ENCODE measurements at regions not wholly inside any gene's neighbourhood (a gene's known extent, or its start where the extent isn't known, plus 50 kb on each side); places are given as distances from the start of the nearest gene placed in this dataset.
"Not testable (repeated sequence)": the region's sequence is repeated elsewhere in the genome, so short reads cannot be mapped to it uniquely, and the experiment has no call there.

DNA sequence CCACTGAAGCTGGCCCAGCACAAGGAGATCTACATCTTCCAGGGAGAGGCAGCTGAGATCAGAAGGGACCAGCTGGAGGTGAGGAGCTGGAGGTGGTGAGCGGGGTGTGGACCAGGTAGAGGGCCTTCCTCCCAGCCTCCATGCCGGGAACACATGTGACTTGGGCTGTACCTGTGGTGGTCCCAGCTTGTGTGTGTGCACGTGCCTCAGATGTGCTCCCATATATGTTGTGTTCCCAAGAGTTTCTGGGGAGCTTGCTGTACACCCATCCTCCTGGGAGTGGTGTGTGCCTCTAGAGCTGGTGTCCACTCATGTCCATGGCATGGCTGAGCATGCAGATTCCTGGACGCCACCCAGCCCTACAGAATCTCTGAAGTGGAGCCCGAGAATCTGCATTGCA, 183.7 kb upstream of the AKAP13 start:
- intact Hi-C loops (cut with DNase I); H3K4me3 ChIP-seq (ENCODE audit: low read length); DNase-seq; H3K4me1 ChIP-seq (ENCODE audit: control insufficient read depth, insufficient read depth, low read length); H3K27ac ChIP-seq (ENCODE audit: low read length); H3K27me3 ChIP-seq (ENCODE audit: control insufficient read depth, insufficient read depth); ATAC-seq; H3K9me3 ChIP-seq (ENCODE audit: control insufficient read depth, low read length): not testable (repeated sequence)
- WGBS = 92% methylated on average over 2 of the region's 5 CpGs

DNA sequence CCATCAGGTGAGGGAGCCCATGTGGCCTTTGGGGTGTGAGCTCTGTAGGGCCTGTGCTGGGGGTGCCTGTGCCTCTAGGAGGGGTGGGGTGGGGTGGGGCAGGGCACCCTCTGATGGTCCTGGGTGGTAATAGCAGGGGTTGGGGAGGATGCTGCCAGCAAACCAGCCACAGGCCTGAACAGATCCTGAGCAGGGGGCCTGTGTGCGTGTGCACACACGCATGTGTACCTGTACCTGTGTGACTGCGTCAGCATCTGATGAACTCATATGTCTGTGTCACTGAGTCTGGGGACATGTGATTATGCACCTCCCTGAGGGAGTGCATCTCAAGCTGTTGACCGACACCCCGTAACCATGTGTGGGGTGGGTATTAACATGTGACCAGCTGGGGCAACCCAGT, 182.8 kb upstream of the AKAP13 start:
- DNase-seq; H3K27me3 ChIP-seq (ENCODE audit: control insufficient read depth, insufficient read depth); H3K9me3 ChIP-seq (ENCODE audit: control insufficient read depth, low read length); H3K4me1 ChIP-seq (ENCODE audit: control insufficient read depth, insufficient read depth, low read length); H3K27ac ChIP-seq (ENCODE audit: low read length); ATAC-seq; H3K4me3 ChIP-seq (ENCODE audit: low read length); intact Hi-C loops (cut with DNase I): not testable (repeated sequence)
- WGBS = no CpG with 5 or more reads among the region's 5 CpGs

DNA sequence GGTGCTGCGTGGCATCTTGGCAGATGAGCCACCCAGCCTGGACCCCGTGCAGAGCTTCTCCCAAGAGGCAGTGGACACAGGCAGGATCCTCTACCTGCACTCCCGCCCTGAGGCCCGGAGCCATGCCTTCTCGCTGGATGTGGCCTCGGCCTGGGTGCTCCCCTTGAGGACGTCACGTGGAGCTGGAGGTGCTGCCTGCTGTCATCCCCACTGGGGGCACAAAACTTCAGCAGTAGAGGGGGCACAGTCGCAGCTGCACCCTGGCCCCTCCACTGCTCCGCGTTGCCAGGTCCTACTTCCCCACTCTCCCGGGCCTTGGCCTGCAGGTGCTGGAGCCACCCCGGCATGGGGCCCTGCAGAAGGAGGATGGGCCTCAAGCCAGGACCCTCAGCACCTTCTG, 182.0 kb upstream of the AKAP13 start:
- H3K4me3 ChIP-seq (ENCODE audit: low read length); H3K4me1 ChIP-seq (ENCODE audit: control insufficient read depth, insufficient read depth, low read length); H3K27me3 ChIP-seq (ENCODE audit: control insufficient read depth, insufficient read depth); H3K9me3 ChIP-seq (ENCODE audit: control insufficient read depth, low read length); DNase-seq; intact Hi-C loops (cut with DNase I); H3K27ac ChIP-seq (ENCODE audit: low read length): not testable (repeated sequence)
- ATAC-seq = peak in 1 of 2 donors; percentile 23
- WGBS = no CpG with 5 or more reads among the region's 13 CpGs

DNA sequence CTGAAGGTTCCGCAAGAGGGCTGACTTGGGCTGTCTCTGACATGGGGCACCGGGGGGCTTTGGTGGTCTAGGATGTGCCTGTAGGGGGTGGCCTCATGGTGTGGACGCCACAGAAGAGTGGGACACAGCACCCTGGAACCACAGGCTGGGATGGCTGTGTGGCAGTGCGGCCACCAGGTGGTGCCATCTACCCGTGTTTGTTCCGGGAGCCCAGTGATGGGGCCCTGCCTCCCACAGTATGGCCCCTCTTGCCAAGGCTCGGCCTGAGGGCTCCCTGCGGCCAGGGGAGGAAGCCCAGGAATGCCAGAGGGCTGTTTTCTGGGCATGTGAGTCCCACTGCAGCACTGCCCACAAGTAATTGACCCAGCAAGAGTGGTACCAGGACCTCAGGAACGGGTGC, 180.2 kb upstream of the AKAP13 start:
- DNase-seq; H3K4me3 ChIP-seq (ENCODE audit: low read length); H3K27me3 ChIP-seq (ENCODE audit: control insufficient read depth, insufficient read depth); H3K4me1 ChIP-seq (ENCODE audit: control insufficient read depth, insufficient read depth, low read length); H3K27ac ChIP-seq (ENCODE audit: low read length); intact Hi-C loops (cut with DNase I); H3K9me3 ChIP-seq (ENCODE audit: control insufficient read depth, low read length): not testable (repeated sequence)
- 2% methylated on average over 3 of the region's 9 CpGs for WGBS
- peak; percentile 86 to 91 for ATAC-seq

DNA sequence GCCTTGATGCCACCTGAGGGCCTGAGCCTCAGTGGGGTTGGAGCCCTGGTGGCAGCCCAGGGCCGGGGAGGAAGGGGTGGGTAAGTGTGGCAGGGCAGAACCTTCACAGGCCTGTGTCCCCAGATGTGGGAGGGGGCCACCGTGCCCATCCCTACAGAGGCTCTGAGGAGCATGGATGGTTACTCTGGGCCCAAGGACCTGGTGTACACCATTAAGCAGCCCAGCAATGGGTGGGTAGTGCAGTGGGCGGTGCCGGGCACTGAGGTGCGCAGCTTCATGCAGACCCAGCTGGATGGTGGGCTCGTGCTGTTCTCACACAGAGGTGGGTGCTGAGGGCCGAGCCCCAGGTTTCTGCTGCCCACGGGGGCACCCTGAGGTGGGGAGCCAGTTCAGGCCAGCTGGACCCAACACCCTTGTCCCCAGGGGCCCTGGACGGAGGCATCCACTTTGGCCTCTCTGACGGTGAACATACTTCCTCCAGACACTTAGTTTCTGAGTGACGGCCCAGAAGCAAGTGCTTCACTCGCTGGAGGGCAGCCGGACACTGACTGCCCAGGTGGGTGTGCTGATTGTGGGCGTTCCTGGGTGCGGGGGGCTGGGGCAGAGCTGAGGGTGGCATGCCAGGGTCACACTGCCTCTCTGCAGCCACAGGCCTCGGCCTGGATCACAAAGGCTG, 179.1 kb upstream of the AKAP13 start:
- H3K4me1 ChIP-seq (ENCODE audit: control insufficient read depth, insufficient read depth, low read length); H3K4me3 ChIP-seq (ENCODE audit: low read length); H3K9me3 ChIP-seq (ENCODE audit: control insufficient read depth, low read length); intact Hi-C loops (cut with DNase I); H3K27ac ChIP-seq (ENCODE audit: low read length); ATAC-seq; H3K27me3 ChIP-seq (ENCODE audit: control insufficient read depth, insufficient read depth); DNase-seq: not testable (repeated sequence)
- WGBS = 66% methylated on average over 6 of the region's 16 CpGs

DNA sequence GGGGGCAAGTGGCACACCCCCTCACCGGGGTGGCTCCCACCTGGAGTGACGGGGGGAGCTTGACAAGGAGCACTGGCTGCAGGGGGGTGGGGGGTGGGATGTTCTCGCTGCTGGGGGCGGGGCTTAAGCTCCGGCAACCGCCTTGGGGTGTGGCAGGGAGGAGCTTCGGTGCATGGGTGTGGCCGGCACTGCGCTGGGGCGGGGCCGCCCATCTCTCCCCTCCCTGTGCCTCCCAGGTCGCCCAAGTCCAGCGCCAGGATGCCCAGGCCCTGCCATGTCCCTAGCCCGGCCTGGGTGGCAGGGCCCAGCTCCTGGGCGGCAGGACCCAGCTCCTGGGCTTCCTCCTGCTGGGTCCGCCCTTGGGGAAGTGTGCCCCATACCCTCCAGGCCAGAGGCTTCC, 175.9 kb upstream of the AKAP13 start:
- DNase-seq; H3K27me3 ChIP-seq (ENCODE audit: control insufficient read depth, insufficient read depth); H3K9me3 ChIP-seq (ENCODE audit: control insufficient read depth, low read length); H3K27ac ChIP-seq (ENCODE audit: low read length); H3K4me3 ChIP-seq (ENCODE audit: low read length); H3K4me1 ChIP-seq (ENCODE audit: control insufficient read depth, insufficient read depth, low read length); intact Hi-C loops (cut with DNase I): not testable (repeated sequence)
- 87% methylated on average over 6 of the region's 16 CpGs for WGBS
- peak; percentile 19 to 36 for ATAC-seq

DNA sequence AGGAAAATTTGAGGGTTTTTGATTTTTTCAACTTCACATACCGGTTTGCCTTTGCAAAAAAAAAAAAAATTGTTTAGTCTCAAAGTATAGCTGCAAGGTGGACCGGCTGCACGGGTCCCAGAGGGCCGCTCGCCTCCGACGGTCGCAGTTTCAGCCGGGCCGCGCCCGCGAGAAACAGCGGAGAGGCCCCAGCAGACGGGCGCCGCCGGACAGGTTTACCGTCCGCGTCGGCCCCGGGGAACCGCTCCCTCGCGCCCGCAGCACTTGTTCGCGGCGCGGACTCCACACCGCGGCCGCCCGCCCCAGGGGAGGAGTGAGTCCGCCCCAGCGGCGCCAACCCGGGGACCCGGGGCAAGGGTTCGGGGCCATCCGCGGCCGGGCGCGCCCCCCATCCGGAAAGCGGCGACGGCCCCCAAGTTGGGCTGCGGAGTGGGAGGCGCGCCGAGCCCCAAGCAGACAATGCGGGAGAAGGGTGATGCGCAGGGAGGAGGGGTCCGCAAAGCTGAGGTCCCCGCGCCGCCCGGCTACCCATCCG, 146.5 kb upstream of the AKAP13 start:
- not testable (repeated sequence) for ATAC-seq

DNA sequence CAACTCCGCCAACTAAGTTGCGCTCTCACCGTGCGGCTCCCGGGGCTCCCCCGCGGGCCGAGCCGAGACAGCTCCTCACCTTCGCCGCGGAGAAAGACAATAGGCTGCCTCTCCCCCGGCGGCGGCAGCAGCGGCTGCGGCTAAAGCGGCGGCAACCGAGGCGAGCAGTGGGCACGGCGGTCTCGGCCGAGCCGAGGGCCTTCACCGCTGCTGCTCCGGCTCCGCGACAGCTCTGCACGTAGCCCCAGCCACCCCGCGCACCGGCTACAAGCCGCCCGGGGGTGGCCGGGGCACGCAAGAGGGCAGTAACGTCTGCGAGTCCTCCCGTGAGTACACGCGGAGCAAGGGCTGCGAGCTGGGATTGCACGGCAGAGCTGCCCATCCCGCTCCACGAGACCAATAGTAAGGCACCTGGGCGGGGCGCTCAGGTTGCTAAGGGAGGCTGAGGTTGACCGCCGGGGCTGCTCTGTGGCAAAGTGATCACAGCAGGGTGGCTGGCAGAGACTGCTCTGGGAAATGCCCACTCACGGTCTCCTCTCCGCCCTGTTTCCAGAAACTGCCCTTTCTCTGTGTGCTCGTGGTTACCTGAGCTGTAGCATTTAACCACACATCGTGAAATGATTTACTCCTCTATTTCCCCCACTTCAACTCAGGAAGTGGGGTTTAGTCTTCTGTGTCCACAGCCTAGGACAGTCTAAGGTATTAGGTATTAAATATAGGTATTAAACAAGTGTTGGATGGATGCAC, 145.8 kb upstream of the AKAP13 start:
- H3K27ac ChIP-seq (ENCODE audit: low read length); H3K4me1 ChIP-seq (ENCODE audit: control insufficient read depth, insufficient read depth, low read length); H3K4me3 ChIP-seq (ENCODE audit: low read length); ATAC-seq; intact Hi-C loops (cut with DNase I); H3K27me3 ChIP-seq (ENCODE audit: control insufficient read depth, insufficient read depth); DNase-seq; H3K9me3 ChIP-seq (ENCODE audit: control insufficient read depth, low read length): not testable (repeated sequence)
- 3% methylated on average over 4 of the region's 55 CpGs for WGBS

More for the DNA sequence above, 146.5 kb upstream of the AKAP13 start:
- H3K27ac ChIP-seq (ENCODE audit: low read length); intact Hi-C loops (cut with DNase I); H3K9me3 ChIP-seq (ENCODE audit: control insufficient read depth, low read length); H3K27me3 ChIP-seq (ENCODE audit: control insufficient read depth, insufficient read depth); H3K4me1 ChIP-seq (ENCODE audit: control insufficient read depth, insufficient read depth, low read length): not testable (repeated sequence)
- H3K4me3 ChIP-seq (ENCODE audit: low read length) = peak overlapping the region; percentile 50
- WGBS = 2% methylated on average over 41 of the region's 62 CpGs
- peak; percentile 10 to 24 (median 10) for DNase-seq

DNA sequence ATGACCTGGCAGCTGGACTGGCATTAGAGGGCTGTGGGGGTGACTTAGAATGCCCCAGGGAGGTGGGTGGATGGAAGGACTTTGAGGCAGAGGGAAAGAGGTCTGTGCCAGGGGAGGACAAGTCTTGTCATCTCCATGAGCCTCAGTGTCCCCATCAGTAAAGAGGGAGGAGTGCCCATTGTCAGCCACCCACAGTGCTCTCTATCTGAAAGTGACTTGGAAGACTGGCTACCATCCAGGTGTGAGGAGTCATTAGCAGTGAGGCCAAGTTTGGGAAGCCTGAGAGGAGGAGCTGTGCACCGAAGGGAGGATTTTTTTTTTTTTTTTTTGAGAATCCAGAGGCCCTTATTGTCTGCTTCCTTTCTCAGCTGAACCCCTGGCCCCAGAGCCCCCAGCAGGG, 136.3 kb upstream of the AKAP13 start:
- peak in 1 of 3 donors; percentile 6 for DNase-seq

DNA sequence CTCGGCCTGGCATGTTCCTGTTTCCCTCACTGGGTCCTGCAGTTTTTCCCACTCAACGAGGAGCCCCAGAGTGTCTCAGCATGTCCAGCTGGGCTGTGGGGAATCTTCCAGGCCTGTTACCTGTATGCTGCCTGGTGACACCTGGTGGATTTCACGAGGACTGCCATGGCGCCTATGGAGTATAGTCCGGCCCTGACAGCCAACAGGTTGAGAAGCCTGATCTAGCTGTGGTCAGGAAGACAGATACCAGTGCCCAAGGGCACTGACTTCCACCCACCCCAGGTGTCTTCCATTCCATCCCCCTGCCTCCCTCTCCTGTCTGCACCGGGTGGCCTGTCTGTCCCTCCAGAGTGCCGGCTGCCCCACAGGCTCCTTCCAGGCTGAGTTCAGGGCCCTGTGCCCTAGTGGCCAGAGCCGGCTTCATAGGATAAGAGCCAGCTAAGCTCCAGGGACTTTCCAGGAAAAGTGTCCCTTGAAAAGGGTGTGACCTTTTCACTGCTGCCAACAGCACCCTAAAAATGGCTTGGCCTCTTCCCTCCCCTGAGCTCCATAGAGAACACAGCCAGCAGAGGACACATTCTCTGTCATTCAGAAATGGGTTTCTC, 129.4 kb upstream of the AKAP13 start:
- H3K27me3 ChIP-seq (ENCODE audit: control insufficient read depth, insufficient read depth); intact Hi-C loops (cut with DNase I); H3K4me1 ChIP-seq (ENCODE audit: control insufficient read depth, insufficient read depth, low read length); H3K4me3 ChIP-seq (ENCODE audit: low read length); ATAC-seq; H3K9me3 ChIP-seq (ENCODE audit: control insufficient read depth, low read length); H3K27ac ChIP-seq (ENCODE audit: low read length): not testable (repeated sequence)
- peak in 2 of 3 donors; percentile 9 to 19 for DNase-seq
- 77% methylated on average over 8 of the region's 8 CpGs for WGBS

More for the DNA sequence above, 136.3 kb upstream of the AKAP13 start:
- H3K4me3 ChIP-seq (ENCODE audit: low read length); H3K27ac ChIP-seq (ENCODE audit: low read length); H3K27me3 ChIP-seq (ENCODE audit: control insufficient read depth, insufficient read depth); H3K4me1 ChIP-seq (ENCODE audit: control insufficient read depth, insufficient read depth, low read length); H3K9me3 ChIP-seq (ENCODE audit: control insufficient read depth, low read length); intact Hi-C loops (cut with DNase I); ATAC-seq: not testable (repeated sequence)
- 31% methylated on average over 1 of the region's 1 CpG for WGBS

All from right cardiac atrium (tissue), 5 donors.